Testis (tissue), 2 donors: ENCODE measurements at regions not wholly inside any gene's neighbourhood (a gene's known extent, or its start where the extent isn't known, plus 50 kb on each side); places are given as distances from the start of the nearest gene placed in this dataset.

Source experiments
- DNase-seq: peaks from one replicate; pipeline ENCODE4 v3.0.0-alpha.2; 2019
- H3K27ac ChIP-seq, 2 donors: fragments of 200-600 bp; sonication (generic); one replicate each; pipeline ENCODE4 v1.5.1; 2019
- H3K27me3 ChIP-seq: fragments of 200-600 bp; sonication (generic); one replicate; pipeline ENCODE4 v1.5.1; 2019
- H3K36me3 ChIP-seq: fragments of 200-600 bp; sonication (generic); one replicate; pipeline ENCODE4 v1.5.1; 2017; ENCODE audit warnings: low read depth; ENCODE audit errors: missing control alignments
- H3K4me1 ChIP-seq: fragments of 200-600 bp; sonication (generic); one replicate; pipeline ENCODE4 v1.5.1; 2019
- H3K4me3 ChIP-seq, 2 donors: fragments of 200-600 bp; sonication (generic); one replicate each; pipeline ENCODE4 v1.5.1; 2017 to 2019
- H3K9me3 ChIP-seq: fragments of 200-600 bp; sonication (generic); one replicate; pipeline ENCODE4 v1.5.1; 2017
- POLR2A ChIP-seq: fragments of 450-650 bp; IDR thresholded peaks from one replicate; pipeline ENCODE4 v1.6.1; 2017; ENCODE audit warnings: antibody characterized with exemption, mild to moderate bottlenecking, moderate library complexity
- WGBS, 2 donors: methylation state at CpG; one replicate each; pipeline ENCODE4 v1.1.5; 2018; 5-methylcytosine and 5-hydroxymethylcytosine counted together
- intact Hi-C: fragments of 100-400 bp; cut with DNase I; formaldehyde crosslinking; loops from one replicate; pipeline ENCODE4 v1.15.1; 2023; ENCODE audit warnings: low total_unique reads
- TF ChIP-seq, protein P1 (sequence below), 3 experiments: fragments of 450-650 bp in 2 of 3; fragments of 200-600 bp in 1 of 3; sonication (generic) in 1 of 3; IDR thresholded peaks; one replicate each; pipeline ENCODE4 v1.5.1; 2016 to 2019; ENCODE audit warnings: antibody characterized with exemption in 3 of 3, mild to moderate bottlenecking in 2 of 3, moderate library complexity in 1 of 3

DNA sequence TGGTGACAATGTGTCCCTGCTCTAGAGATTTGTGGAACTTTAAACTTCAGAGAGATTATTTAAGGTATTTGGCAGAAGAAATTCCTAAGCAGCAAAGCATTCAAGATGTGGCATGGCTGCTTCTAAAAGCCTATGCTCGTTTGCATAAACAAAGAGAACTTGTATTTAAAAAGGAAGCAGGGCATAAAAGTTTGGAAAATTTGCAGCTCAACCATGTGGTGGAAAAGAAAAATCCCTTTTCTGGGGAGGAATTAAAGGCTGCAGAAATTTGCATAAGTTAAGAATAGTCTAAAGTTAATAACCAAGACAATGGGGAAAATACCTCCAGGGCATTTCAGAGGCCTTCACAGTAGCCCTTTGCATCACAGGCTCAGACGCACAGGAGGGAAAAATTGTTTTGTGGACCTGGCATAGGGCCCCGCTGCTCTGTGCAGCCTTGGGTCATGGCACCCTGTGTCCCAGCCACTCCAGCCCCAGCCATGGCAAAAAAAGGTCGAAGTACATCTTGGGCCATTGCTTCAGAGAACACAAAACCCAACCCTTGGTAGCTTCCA, 1109.1 kb downstream of the OTOL1 start:
- Histone ChIP-seq H3K36me3 (no peaks in the 10 kb centered on the region), H3K4me3 (no peak overlapping the region), H3K9me3 (no peaks in the 10 kb centered on the region), H3K27ac (no peak overlapping the region), H3K27me3 (no peaks in the 10 kb centered on the region), H3K4me1 (no peaks in the 10 kb centered on the region)
- WGBS, 2 donors, result 88 to 90% methylated on average over 4 of the region's 4 CpGs
- TF ChIP-seq, protein P1, sequence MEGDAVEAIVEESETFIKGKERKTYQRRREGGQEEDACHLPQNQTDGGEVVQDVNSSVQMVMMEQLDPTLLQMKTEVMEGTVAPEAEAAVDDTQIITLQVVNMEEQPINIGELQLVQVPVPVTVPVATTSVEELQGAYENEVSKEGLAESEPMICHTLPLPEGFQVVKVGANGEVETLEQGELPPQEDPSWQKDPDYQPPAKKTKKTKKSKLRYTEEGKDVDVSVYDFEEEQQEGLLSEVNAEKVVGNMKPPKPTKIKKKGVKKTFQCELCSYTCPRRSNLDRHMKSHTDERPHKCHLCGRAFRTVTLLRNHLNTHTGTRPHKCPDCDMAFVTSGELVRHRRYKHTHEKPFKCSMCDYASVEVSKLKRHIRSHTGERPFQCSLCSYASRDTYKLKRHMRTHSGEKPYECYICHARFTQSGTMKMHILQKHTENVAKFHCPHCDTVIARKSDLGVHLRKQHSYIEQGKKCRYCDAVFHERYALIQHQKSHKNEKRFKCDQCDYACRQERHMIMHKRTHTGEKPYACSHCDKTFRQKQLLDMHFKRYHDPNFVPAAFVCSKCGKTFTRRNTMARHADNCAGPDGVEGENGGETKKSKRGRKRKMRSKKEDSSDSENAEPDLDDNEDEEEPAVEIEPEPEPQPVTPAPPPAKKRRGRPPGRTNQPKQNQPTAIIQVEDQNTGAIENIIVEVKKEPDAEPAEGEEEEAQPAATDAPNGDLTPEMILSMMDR (IDR thresholded peaks at IDR 0.05), result no peak
- no peak for TF ChIP-seq POLR2A
- DNase-seq, result no peak
- intact Hi-C loops, result no loop called here

DNA sequence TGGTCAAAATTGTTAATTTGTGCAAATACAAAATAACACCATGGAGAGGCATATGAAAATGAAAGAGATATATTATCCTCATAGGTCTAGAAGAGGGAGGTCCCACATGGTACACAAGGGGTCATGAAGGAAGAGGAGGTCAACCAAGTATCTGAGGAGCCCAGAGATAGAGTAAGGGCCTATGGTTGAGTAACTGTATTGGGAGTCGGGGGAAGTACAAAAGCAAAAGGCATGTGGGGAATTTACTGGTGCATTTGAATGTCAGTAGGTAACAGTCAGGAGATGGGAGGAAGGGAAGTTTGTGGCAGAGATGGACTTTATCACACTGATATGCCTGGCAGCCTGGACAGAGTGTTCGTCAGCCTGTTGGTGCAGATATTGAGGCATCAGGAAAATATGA, 1113.7 kb downstream of the OTOL1 start:
- H3K27ac ChIP-seq, result no peak overlapping the region
- DNase-seq, result no peak
- H3K4me1 ChIP-seq, result no peaks in the 10 kb centered on the region
- TF ChIP-seq, protein P1 (IDR thresholded peaks at IDR 0.05), result no peak
- no peak for TF ChIP-seq POLR2A
- H3K27me3 ChIP-seq, result no peaks in the 10 kb centered on the region
- WGBS, 2 donors, result 80 to 84% methylated on average over 2 of the region's 2 CpGs
- H3K9me3 ChIP-seq, result no peaks in the 10 kb centered on the region
- no peak overlapping the region for H3K4me3 ChIP-seq
- intact Hi-C loops, result no loop called here
- H3K36me3 ChIP-seq, result no peaks in the 10 kb centered on the region

DNA sequence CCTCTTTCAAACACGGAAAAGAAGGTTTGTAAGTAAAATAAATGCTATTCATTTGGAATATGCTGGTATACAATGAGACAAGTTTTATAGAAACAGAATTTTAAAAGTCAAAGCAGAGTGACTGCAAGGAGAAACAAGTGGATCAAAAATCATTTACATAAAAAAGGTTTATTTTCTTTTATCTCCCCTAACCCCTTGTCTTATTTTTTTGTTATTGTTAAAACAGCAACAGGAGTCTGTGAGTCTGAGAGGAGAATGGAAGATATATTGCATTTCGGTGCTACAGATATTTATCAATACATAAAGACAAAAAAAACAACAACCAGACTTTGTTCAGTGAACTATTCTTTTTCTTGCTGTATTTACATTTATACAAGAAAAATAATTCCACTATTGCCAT, 1116.4 kb downstream of the OTOL1 start:
- H3K27me3 ChIP-seq, result no peaks in the 10 kb centered on the region
- no peak for TF ChIP-seq POLR2A
- TF ChIP-seq, protein P1 (IDR thresholded peaks at IDR 0.05), result no peak
- no peaks in the 10 kb centered on the region for H3K9me3 ChIP-seq
- intact Hi-C loops, result no loop called here
- no peaks in the 10 kb centered on the region for H3K4me1 ChIP-seq
- WGBS, 2 donors, result 80 to 82% methylated on average over 2 of the region's 2 CpGs
- no peak overlapping the region for H3K27ac ChIP-seq
- no peak for DNase-seq
- no peaks in the 10 kb centered on the region for H3K36me3 ChIP-seq
- no peak overlapping the region for H3K4me3 ChIP-seq

DNA sequence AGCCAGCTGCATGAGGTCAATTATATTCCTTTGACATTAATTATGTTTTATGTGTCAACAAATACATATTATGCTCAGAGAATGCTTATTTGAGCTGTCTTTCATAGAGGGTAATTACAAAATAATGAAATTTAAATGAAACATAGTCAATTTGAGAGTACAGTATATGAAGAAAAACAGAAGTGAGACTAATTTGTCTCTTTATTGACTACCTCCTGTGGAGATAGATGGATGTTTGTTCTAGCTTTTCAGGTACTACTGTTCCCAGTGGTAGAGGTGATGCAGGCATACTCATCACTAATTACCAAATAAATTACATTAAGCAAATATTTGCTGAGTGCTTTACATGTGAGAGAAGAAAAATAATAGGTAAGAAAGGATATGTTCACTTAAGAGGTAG, 1129.6 kb downstream of the OTOL1 start:
- intact Hi-C loops, result no loop called here
- Histone ChIP-seq H3K27me3 (no peaks in the 10 kb centered on the region), H3K9me3 (no peaks in the 10 kb centered on the region), H3K27ac (no peak overlapping the region), H3K4me3 (no peak overlapping the region), H3K36me3 (no peaks in the 10 kb centered on the region), H3K4me1 (no peaks in the 10 kb centered on the region)
- TF ChIP-seq POLR2A, result no peak
- TF ChIP-seq, protein P1 (IDR thresholded peaks at IDR 0.05), result no peak
- DNase-seq, result no peak

DNA sequence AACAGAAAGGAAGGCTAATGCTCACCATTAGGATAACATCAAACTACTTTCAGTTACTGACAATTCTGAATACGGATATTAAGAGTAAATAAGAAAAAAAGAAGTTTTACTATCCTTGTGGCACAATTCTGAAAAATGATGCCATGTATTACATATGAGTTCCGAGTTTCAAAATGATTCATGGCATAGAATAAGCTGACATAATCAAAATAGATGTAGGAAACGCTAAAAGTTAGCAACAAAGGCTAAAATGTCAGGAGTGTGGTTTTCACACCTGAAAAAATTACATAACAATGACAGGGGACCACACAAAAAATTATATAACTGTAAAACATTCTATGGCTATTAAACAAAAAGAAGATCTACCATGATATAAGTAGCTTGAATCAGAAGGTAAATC, 1131.9 kb downstream of the OTOL1 start:
- Histone ChIP-seq H3K4me1 (no peaks in the 10 kb centered on the region), H3K4me3 (no peak overlapping the region), H3K27me3 (no peaks in the 10 kb centered on the region), H3K9me3 (no peaks in the 10 kb centered on the region), H3K27ac (no peak overlapping the region), H3K36me3 (no peaks in the 10 kb centered on the region)
- TF ChIP-seq POLR2A, result no peak
- TF ChIP-seq, protein P1 (IDR thresholded peaks at IDR 0.05), result no peak
- intact Hi-C loops, result no loop called here
- WGBS, 2 donors, result 54 to 80% methylated on average over 3 of the region's 3 CpGs
- DNase-seq, result no peak
